ENCODE measurements at regions not wholly inside any gene's neighbourhood (a gene's known extent, or its start where the extent isn't known, plus 50 kb on each side); places are given as distances from the start of the nearest gene placed in this dataset.

GRCh38 chr13:50268500-50268899, 253.3 kb downstream of the KCNRG start:
- ChIA-PET CTCF (no interaction called here), POLR2A (no interaction called here)
- DNase-seq (ENCODE audit: extremely low spot score) = no peak
- no peak for TF ChIP-seq CTCF (IDR thresholded peaks at IDR 0.05; ENCODE audit: control extremely low read depth, extremely low read depth, low read depth, missing control alignments)

- no peak for TF ChIP-seq CTCF (IDR thresholded peaks at IDR 0.05; ENCODE audit: control extremely low read depth, extremely low read depth, low read depth, missing control alignments)
- no peak for DNase-seq (ENCODE audit: extremely low spot score)
- ChIA-PET POLR2A (no interaction called here), CTCF (interaction anchor here (0.8 kb wide), 1 partner anchor 233 kb away, joined by 3 read pairs; no protein-coding TSS in a partner anchor)
Observed at GRCh38 chr13:50274181-50274580, 258.9 kb downstream of the KCNRG start.

GRCh38 chr13:50275392-50276063, 260.3 kb downstream of the KCNRG start:
- ChIA-PET CTCF (no interaction called here), POLR2A (no interaction called here)
- no peak for TF ChIP-seq CTCF (IDR thresholded peaks at IDR 0.05; ENCODE audit: control extremely low read depth, extremely low read depth, low read depth, missing control alignments)
- no peak for DNase-seq (ENCODE audit: extremely low spot score)

- no peak for TF ChIP-seq CTCF (IDR thresholded peaks at IDR 0.05; ENCODE audit: control extremely low read depth, extremely low read depth, low read depth, missing control alignments)
- POLR2A ChIA-PET = no interaction called here
- CTCF ChIA-PET = no interaction called here
- no peak for DNase-seq (ENCODE audit: extremely low spot score)
Observed at GRCh38 chr13:50276550-50276949, 261.3 kb downstream of the KCNRG start.

GRCh38 chr13:50277127-50277526, 261.9 kb downstream of the KCNRG start:
- TF ChIP-seq CTCF (IDR thresholded peaks at IDR 0.05; ENCODE audit: control extremely low read depth, extremely low read depth, low read depth, missing control alignments) = no peak
- DNase-seq (ENCODE audit: extremely low spot score) = no peak
- ChIA-PET POLR2A (no interaction called here), CTCF (no interaction called here)

- no peak for TF ChIP-seq CTCF (IDR thresholded peaks at IDR 0.05; ENCODE audit: control extremely low read depth, extremely low read depth, low read depth, missing control alignments)
- DNase-seq (ENCODE audit: extremely low spot score) = no peak
- ChIA-PET POLR2A (no interaction called here), CTCF (no interaction called here)
Observed at GRCh38 chr13:50277906-50278305, 262.7 kb downstream of the KCNRG start.
